ENCODE measurements at regions not wholly inside any gene's neighbourhood (a gene's known extent, or its start where the extent isn't known, plus 50 kb on each side); places are given as distances from the start of the nearest gene placed in this dataset.

GRCh38 chr12:116425256-116426193, 133.7 kb upstream of the MAP1LC3B2 start:
- H3K4me3 ChIP-seq = no peak overlapping the region
- no peak overlapping the region for H3K4me2 ChIP-seq
- H2AFZ ChIP-seq = no peak overlapping the region
- no peaks in the 10 kb centered on the region for H3K27me3 ChIP-seq
- H3K79me2 ChIP-seq = no peaks in the 10 kb centered on the region
- H3K27ac ChIP-seq = peak overlapping the region; percentile 66
- no peaks in the 10 kb centered on the region for H3K36me3 ChIP-seq (replicated peaks; ENCODE audit: insufficient read depth, low read depth)
- no peaks in the 10 kb centered on the region for H3K9me2 ChIP-seq (replicated peaks; ENCODE audit: insufficient read depth)
- H3K9me3 ChIP-seq (ENCODE audit: low read depth) = no peaks in the 10 kb centered on the region
- DNase-seq (ENCODE audit: low spot score) = no peak
- WGBS (ENCODE audit: low lambda C conversion rate, missing lambda C conversion rate) = 88% methylated on average over 15 of the region's 15 CpGs
- no peaks in the 10 kb centered on the region for H4K20me1 ChIP-seq (ENCODE audit: insufficient read depth, poor library complexity, severe bottlenecking)
- no peak for TF ChIP-seq EZH2 (IDR thresholded peaks at IDR 0.05; ENCODE audit: borderline replicate concordance)
- no peak for TF ChIP-seq CTCF (IDR thresholded peaks at IDR 0.05; ENCODE audit: poor library complexity)
- TF ChIP-seq EZH2phosphoT487 (IDR thresholded peaks at IDR 0.05; ENCODE audit: low read depth, severe bottlenecking, unreplicated experiment) = no peak
- H3K4me1 ChIP-seq (ENCODE audit: insufficient read depth) = peaks cover 18% of the 10 kb centered on the region

DNA sequence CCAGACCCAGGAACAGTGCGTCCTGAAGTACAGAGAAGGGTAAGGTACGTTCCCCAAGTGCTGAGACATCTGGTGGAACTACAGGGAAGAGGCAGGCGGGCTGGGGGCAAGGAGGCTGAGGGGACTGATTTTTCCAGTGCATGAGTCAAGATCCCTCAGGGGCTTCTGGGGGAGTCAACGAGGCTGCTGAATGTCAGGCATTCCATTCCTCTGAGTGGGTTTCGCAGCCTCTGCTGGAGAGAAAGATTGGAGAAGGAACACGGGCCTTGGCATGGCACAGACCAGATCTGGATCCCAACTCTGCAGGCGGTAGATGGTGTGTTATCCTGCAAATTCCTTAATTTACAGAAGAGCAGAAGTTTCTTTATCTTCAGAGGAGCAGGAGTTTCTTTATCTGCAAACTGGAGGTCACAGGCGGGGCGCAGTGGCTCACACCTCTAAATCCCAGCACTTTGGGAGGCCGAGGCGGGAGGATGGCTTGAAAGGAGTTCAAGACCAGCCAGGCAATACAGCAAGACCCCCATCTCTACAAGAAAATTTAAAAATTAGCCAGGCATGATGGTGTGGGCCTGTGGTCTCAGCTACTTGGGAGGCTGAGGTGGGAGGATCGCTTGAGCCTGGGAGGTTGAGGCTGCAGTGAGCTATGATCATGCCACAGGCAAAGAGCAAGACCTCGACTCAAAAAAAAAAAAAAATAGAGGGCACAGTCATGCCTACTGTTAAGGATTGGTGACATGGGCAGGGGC, 132.6 kb upstream of the MAP1LC3B2 start:
- peak overlapping the region; percentile 85 for H3K27ac ChIP-seq
- H3K4me2 ChIP-seq = peak overlapping the region; percentile 53
- DNase-seq (ENCODE audit: low spot score) = peak; percentile 91
- H3K9me3 ChIP-seq (ENCODE audit: low read depth) = no peaks in the 10 kb centered on the region
- no peak overlapping the region for H3K4me3 ChIP-seq
- WGBS (ENCODE audit: low lambda C conversion rate, missing lambda C conversion rate) = 50% methylated on average over 13 of the region's 13 CpGs
- no peak overlapping the region for H2AFZ ChIP-seq
- H3K27me3 ChIP-seq = no peaks in the 10 kb centered on the region
- H4K20me1 ChIP-seq (ENCODE audit: insufficient read depth, poor library complexity, severe bottlenecking) = no peaks in the 10 kb centered on the region
- H3K36me3 ChIP-seq (replicated peaks; ENCODE audit: insufficient read depth, low read depth) = no peaks in the 10 kb centered on the region
- no peaks in the 10 kb centered on the region for H3K79me2 ChIP-seq
- TF ChIP-seq CTCF (IDR thresholded peaks at IDR 0.05; ENCODE audit: poor library complexity) (peak; percentile 34), EZH2phosphoT487 (IDR thresholded peaks at IDR 0.05; ENCODE audit: low read depth, severe bottlenecking, unreplicated experiment) (no peak)
- no peaks in the 10 kb centered on the region for H3K9me2 ChIP-seq (replicated peaks; ENCODE audit: insufficient read depth)
- H3K4me1 ChIP-seq (ENCODE audit: insufficient read depth) = peaks cover 18% of the 10 kb centered on the region

GRCh38 chr12:116427200-116427930, 131.8 kb upstream of the MAP1LC3B2 start:
- Histone ChIP-seq H3K27ac (peak overlapping the region; percentile 85), H3K4me3 (no peak overlapping the region), H3K27me3 (no peaks in the 10 kb centered on the region), H3K4me1 (ENCODE audit: insufficient read depth) (peaks cover 18% of the 10 kb centered on the region), H3K79me2 (no peaks in the 10 kb centered on the region), H4K20me1 (ENCODE audit: insufficient read depth, poor library complexity, severe bottlenecking) (no peaks in the 10 kb centered on the region), H3K9me2 (replicated peaks; ENCODE audit: insufficient read depth) (no peaks in the 10 kb centered on the region), H3K36me3 (replicated peaks; ENCODE audit: insufficient read depth, low read depth) (no peaks in the 10 kb centered on the region), H3K9me3 (ENCODE audit: low read depth) (no peaks in the 10 kb centered on the region), H2AFZ (peak overlapping the region; percentile 19), H3K4me2 (peak overlapping the region; percentile 53)
- DNase-seq (ENCODE audit: low spot score) = peak; percentile 32
- WGBS (ENCODE audit: low lambda C conversion rate, missing lambda C conversion rate) = 21% methylated on average over 18 of the region's 19 CpGs
- TF ChIP-seq CTCF (IDR thresholded peaks at IDR 0.05; ENCODE audit: poor library complexity) (no peak), EZH2 (IDR thresholded peaks at IDR 0.05; ENCODE audit: borderline replicate concordance) (no peak), EZH2phosphoT487 (IDR thresholded peaks at IDR 0.05; ENCODE audit: low read depth, severe bottlenecking, unreplicated experiment) (no peak)

All from hepatocyte (in vitro differentiated cells).